Mucosa of descending colon (tissue), 3 donors: ENCODE measurements at regions not wholly inside any gene's neighbourhood (a gene's known extent, or its start where the extent isn't known, plus 50 kb on each side); places are given as distances from the start of the nearest gene placed in this dataset.

Experiments
- ATAC-seq: fragments of 200-7000 bp; cut with Tn5 transposase; one replicate; pipeline ENCODE4 v1.9.1; 2020; ENCODE audit warnings: mild to moderate bottlenecking, moderate library complexity
- DNase-seq, 3 donors: peaks; one replicate each; pipeline ENCODE4 v3.0.0-alpha.2; 2020
- H3K36me3 ChIP-seq: fragments of 200-600 bp; one replicate; pipeline ENCODE4 v1.8.0; 2021; ENCODE audit warnings: low read depth, mild to moderate bottlenecking
- H3K4me1 ChIP-seq: fragments of 200-600 bp; one replicate; pipeline ENCODE4 v1.8.0; 2021; ENCODE audit warnings: low read depth, mild to moderate bottlenecking
- H3K4me3 ChIP-seq: fragments of 200-600 bp; one replicate; pipeline ENCODE4 v1.8.0; 2021; ENCODE audit warnings: mild to moderate bottlenecking
- H3K9me3 ChIP-seq: fragments of 200-600 bp; one replicate; pipeline ENCODE4 v1.8.0; 2021; ENCODE audit warnings: mild to moderate bottlenecking
- intact Hi-C, 2 donors: fragments of 100-400 bp; cut with DNase I in 1 of 2; cut with micrococcal nuclease in 1 of 2; formaldehyde crosslinking; loops; one replicate each; pipeline versions ENCODE4 v1.11.0 to v1.11.1; 2022; cut with DNase I, micrococcal nuclease
- TF ChIP-seq, protein P1 (sequence below): fragments of 200-600 bp; IDR thresholded peaks from one replicate; pipeline ENCODE4 v1.8.0; 2022; ENCODE audit warnings: antibody characterized with exemption, mild to moderate bottlenecking
- donor health status: DM: no; HTN: no; CAD: no; lungs with moderate emphysema.
- donor health status: DM: no; HTN: no; CAD: no.
- donor health status: DM: no; HTN: yes; CAD: no.

DNA sequence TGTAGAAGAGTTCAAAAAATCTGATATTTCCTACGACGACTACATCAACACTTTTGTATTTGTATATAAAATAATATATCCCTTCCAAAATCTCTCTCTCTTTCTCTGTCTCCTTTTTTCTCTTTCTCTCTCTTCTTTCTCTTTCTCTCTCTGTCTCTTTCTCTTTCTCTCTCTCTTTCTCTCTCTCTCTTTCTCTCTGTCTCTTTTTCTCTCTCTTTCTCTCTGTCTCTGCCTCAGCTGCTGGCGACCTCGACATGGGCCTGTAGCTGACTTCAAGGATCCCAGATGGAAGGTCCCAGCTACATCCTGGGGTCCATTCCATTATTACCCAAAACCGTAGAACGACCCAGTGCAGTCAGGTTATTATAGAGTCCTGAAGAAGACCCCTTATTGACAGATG, 90.0 kb downstream of the CD24 start:
- intact Hi-C loops: no loop called here
- Histone ChIP-seq H3K4me1 (no peaks in the 10 kb centered on the region), H3K9me3 (no peaks in the 10 kb centered on the region), H3K4me3 (no peak overlapping the region), H3K36me3 (no peaks in the 10 kb centered on the region)
- ATAC-seq (no peak), DNase-seq (no peak)
- TF ChIP-seq, protein P1, sequence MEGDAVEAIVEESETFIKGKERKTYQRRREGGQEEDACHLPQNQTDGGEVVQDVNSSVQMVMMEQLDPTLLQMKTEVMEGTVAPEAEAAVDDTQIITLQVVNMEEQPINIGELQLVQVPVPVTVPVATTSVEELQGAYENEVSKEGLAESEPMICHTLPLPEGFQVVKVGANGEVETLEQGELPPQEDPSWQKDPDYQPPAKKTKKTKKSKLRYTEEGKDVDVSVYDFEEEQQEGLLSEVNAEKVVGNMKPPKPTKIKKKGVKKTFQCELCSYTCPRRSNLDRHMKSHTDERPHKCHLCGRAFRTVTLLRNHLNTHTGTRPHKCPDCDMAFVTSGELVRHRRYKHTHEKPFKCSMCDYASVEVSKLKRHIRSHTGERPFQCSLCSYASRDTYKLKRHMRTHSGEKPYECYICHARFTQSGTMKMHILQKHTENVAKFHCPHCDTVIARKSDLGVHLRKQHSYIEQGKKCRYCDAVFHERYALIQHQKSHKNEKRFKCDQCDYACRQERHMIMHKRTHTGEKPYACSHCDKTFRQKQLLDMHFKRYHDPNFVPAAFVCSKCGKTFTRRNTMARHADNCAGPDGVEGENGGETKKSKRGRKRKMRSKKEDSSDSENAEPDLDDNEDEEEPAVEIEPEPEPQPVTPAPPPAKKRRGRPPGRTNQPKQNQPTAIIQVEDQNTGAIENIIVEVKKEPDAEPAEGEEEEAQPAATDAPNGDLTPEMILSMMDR: no peak

DNA sequence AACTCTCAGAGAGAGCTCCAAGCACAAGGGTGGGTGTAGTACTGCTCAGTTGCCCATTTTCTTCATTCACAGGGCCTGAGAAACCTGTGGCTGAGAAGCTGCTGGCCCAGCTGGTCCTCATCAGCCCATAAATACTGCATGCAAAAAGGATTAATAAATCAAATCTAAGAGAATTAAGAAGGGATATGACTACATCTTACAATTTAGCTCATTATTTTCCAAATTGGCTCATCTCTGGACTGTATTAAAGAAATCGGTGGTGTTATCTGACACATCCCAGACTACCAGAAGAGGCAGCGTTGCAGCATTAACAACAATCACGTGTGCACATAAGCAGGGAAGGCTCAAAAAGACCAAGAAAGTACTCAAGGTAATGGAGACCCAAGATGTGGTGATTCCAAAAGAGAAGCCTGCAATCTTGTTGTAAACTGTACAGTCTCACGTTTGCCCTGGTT, 90.7 kb downstream of the CD24 start:
- Histone ChIP-seq H3K36me3 (no peaks in the 10 kb centered on the region), H3K4me3 (no peak overlapping the region), H3K4me1 (no peaks in the 10 kb centered on the region), H3K9me3 (no peaks in the 10 kb centered on the region)
- DNase-seq (no peak), ATAC-seq (peak; percentile 17)
- intact Hi-C loops: no loop called here
- TF ChIP-seq, protein P1: no peak

DNA sequence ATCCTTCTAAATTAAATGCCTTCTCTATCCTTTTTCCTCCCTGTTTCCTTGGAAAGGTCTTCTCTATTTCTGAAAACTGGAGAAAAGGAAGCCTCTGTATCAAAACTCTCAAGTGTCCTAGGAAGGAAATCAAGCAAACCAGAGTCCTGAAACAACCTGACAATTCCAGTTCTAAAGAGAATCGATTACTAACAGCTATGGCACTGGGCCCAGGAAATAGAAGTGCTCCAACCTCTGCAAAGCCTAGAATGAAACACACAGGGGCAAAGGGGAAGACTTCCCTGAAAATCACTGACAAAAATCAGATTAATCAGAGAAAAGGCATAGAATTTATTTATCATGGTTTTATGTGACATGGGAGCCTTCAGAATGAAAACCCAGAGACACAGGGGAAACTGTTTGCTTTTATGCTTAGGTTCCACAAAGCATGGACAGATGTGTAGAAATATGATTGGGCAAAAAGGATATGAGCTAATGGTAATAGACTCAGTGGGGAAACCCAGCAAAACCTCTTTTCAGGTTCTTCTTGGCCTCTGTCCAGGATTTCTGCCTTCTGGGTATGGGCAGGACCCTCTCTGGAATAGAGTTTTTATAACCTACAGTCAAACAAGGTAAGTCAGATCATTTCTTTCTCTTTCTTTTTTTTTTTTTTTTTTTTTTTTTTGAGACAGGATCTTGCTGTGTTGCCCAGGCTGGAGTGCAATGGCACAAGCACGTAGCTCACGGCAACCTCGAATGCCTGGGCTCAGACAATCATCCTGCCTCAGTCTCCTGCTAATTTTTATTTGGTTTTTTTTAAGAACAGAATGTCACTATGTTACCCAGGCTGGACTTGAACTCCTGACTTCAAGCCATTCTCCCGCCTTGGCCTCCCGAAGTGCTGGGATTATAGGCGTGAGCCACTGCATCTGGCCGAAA, 91.7 kb downstream of the CD24 start:
- TF ChIP-seq, protein P1: no peak

DNA sequence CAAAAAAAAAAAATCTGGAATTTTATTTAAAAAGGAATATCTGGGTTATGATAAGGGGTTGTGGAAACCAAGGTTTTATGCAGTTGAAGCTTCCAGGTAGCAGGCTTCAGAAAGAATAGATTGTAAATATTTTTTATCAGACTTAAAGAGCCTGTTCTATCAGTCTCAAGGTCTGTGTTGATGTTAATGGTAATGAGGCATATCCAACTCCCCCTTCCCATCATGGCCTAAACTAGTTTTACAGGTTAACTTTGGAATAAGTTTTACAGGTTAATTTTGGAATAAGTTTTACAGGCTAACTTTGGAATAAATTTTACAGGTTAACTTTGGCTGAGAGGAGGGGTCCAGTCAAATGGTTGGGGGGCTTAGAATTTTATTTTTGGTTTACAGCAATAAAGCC, 92.4 kb downstream of the CD24 start:
- no peak overlapping the region for H3K4me3 ChIP-seq
- H3K9me3 ChIP-seq: no peaks in the 10 kb centered on the region
- ATAC-seq: no peak

More for the DNA sequence above, 91.7 kb downstream of the CD24 start:
- H3K36me3 ChIP-seq: no peaks in the 10 kb centered on the region
- no peak overlapping the region for H3K4me3 ChIP-seq
- ATAC-seq (peak; percentile 84), DNase-seq (peak in 1 of 3 donors; percentile 69)
- H3K9me3 ChIP-seq: no peaks in the 10 kb centered on the region
- H3K4me1 ChIP-seq: no peaks in the 10 kb centered on the region
- intact Hi-C loops: no loop called here

DNA sequence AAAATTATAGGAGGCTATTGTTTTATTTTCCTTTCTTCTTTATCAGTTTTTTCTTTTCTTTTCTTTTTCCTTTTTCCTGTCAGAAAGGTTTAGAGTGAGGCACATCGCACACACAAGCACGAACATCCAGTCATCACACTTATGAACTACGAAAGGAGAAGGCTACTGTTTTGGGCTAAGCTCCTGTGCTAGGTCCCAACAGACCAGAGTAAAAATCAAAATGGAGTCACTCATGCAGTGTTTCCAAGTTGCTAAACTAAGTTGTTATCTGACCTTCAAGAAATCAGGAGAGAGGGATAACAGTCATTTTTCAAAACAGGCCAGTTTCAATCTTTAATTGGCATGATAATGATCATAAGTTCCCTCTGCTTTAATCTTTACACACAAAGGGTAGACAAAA, 93.6 kb downstream of the CD24 start:
- intact Hi-C loops: no loop called here
- Histone ChIP-seq H3K36me3 (no peaks in the 10 kb centered on the region), H3K4me3 (no peak overlapping the region), H3K9me3 (peaks cover 5% of the 10 kb centered on the region), H3K4me1 (no peaks in the 10 kb centered on the region)
- TF ChIP-seq, protein P1: no peak
- DNase-seq: no peak
- no peak for ATAC-seq

More for the DNA sequence above, 92.4 kb downstream of the CD24 start:
- Histone ChIP-seq H3K36me3 (no peaks in the 10 kb centered on the region), H3K4me1 (no peaks in the 10 kb centered on the region)
- no peak for DNase-seq
- intact Hi-C loops: no loop called here
- TF ChIP-seq, protein P1: no peak
